Mucosa of descending colon (tissue), 3 donors: ENCODE measurements at regions not wholly inside any gene's neighbourhood (a gene's known extent, or its start where the extent isn't known, plus 50 kb on each side); places are given as distances from the start of the nearest gene placed in this dataset.
"Not testable (repeated sequence)": the region's sequence is repeated elsewhere in the genome, so short reads cannot be mapped to it uniquely, and the experiment has no call there.

Source experiments
- ATAC-seq: fragments of 200-7000 bp; cut with Tn5 transposase; one replicate; pipeline ENCODE4 v1.9.1; 2020; ENCODE audit warnings: mild to moderate bottlenecking, moderate library complexity
- DNase-seq, 3 donors: peaks; one replicate each; pipeline ENCODE4 v3.0.0-alpha.2; 2020
- H3K36me3 ChIP-seq: fragments of 200-600 bp; one replicate; pipeline ENCODE4 v1.8.0; 2021; ENCODE audit warnings: low read depth, mild to moderate bottlenecking
- H3K4me1 ChIP-seq: fragments of 200-600 bp; one replicate; pipeline ENCODE4 v1.8.0; 2021; ENCODE audit warnings: low read depth, mild to moderate bottlenecking
- H3K4me3 ChIP-seq: fragments of 200-600 bp; one replicate; pipeline ENCODE4 v1.8.0; 2021; ENCODE audit warnings: mild to moderate bottlenecking
- H3K9me3 ChIP-seq: fragments of 200-600 bp; one replicate; pipeline ENCODE4 v1.8.0; 2021; ENCODE audit warnings: mild to moderate bottlenecking
- intact Hi-C, 2 donors: fragments of 100-400 bp; cut with DNase I in 1 of 2; cut with micrococcal nuclease in 1 of 2; formaldehyde crosslinking; loops; one replicate each; pipeline versions ENCODE4 v1.11.0 to v1.11.1; 2022; cut with DNase I, micrococcal nuclease
- TF ChIP-seq, protein P1 (sequence below): fragments of 200-600 bp; IDR thresholded peaks from one replicate; pipeline ENCODE4 v1.8.0; 2022; ENCODE audit warnings: antibody characterized with exemption, mild to moderate bottlenecking
- donor health status: DM: no; HTN: no; CAD: no; lungs with moderate emphysema.
- donor health status: DM: no; HTN: no; CAD: no.
- donor health status: DM: no; HTN: yes; CAD: no.

DNA sequence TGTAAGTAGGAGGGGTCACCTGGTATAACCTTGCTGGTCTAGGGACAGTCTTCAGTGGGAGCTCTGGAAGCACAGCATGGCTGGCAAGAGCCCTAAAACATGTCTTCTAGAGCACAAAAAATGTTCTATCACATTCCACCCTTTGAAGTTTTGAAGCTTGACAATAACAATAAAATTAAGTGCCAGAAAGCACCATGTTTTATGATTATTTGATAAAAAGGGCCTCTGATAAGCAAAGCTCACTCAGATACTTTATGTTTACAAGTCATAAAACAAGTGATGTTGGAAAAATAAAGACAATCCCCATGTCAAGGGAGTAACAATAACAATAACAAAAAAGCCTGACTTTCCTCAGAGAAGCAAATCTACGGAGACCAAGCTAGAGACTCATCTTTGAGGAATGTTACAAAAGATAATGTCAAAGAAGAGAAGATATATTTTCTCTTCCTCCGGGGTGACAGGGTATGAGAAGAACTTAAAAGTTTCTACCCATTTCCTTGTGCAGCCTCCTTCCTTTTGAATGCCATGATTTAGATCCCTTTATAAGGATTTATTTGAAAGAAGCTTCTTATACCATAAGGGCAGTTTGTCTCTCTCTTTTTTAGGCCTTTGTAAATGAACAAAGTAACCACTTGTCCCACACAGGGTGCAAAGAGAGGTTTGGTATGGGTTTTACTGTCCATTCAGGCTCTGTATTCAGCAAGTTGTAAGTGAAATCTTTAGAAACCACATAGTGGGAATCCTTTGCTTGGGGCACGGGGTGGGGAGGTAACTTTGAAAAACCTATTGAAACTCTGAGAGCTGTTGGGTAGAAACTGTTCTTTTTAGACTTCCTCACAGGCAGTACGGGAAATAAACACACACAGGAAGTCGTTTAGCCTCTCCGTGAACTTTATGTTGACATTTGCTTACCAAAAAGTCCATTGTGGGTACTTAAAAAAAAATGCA, 109.6 kb upstream of the RBMS3 start:
- intact Hi-C loops, result no loop called here
- ATAC-seq, result peak; percentile 29
- H3K9me3 ChIP-seq, result no peaks in the 10 kb centered on the region
- TF ChIP-seq, protein P1, sequence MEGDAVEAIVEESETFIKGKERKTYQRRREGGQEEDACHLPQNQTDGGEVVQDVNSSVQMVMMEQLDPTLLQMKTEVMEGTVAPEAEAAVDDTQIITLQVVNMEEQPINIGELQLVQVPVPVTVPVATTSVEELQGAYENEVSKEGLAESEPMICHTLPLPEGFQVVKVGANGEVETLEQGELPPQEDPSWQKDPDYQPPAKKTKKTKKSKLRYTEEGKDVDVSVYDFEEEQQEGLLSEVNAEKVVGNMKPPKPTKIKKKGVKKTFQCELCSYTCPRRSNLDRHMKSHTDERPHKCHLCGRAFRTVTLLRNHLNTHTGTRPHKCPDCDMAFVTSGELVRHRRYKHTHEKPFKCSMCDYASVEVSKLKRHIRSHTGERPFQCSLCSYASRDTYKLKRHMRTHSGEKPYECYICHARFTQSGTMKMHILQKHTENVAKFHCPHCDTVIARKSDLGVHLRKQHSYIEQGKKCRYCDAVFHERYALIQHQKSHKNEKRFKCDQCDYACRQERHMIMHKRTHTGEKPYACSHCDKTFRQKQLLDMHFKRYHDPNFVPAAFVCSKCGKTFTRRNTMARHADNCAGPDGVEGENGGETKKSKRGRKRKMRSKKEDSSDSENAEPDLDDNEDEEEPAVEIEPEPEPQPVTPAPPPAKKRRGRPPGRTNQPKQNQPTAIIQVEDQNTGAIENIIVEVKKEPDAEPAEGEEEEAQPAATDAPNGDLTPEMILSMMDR, result no peak
- H3K36me3 ChIP-seq, result no peaks in the 10 kb centered on the region
- DNase-seq, result no peak
- no peak overlapping the region for H3K4me3 ChIP-seq
- H3K4me1 ChIP-seq, result no peaks in the 10 kb centered on the region

DNA sequence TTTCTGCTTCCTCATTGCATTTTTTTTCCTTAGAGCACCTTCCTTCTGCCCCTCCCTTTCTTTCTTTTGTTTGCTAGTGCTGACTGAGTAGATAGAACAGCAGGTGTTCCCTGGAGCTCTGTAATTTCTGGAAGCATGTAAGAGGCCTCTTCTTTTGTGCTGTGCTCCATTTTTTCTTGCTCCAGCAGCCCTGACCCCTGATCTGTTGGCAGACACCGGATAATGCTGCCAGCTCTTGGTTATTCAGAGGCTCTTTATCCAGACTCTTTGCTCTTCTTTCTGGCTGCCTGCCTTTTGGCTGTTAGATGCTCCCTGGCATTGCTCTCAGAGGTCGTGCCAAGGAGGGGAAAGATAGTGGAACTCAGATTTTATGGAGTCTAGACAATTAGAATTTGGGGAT, 104.4 kb upstream of the RBMS3 start:
- peak; percentile 69 for ATAC-seq
- no peaks in the 10 kb centered on the region for H3K4me1 ChIP-seq
- intact Hi-C loops, result no loop called here
- H3K9me3 ChIP-seq, result no peaks in the 10 kb centered on the region
- no peak overlapping the region for H3K4me3 ChIP-seq
- TF ChIP-seq, protein P1, result no peak
- no peak for DNase-seq
- H3K36me3 ChIP-seq, result no peaks in the 10 kb centered on the region

DNA sequence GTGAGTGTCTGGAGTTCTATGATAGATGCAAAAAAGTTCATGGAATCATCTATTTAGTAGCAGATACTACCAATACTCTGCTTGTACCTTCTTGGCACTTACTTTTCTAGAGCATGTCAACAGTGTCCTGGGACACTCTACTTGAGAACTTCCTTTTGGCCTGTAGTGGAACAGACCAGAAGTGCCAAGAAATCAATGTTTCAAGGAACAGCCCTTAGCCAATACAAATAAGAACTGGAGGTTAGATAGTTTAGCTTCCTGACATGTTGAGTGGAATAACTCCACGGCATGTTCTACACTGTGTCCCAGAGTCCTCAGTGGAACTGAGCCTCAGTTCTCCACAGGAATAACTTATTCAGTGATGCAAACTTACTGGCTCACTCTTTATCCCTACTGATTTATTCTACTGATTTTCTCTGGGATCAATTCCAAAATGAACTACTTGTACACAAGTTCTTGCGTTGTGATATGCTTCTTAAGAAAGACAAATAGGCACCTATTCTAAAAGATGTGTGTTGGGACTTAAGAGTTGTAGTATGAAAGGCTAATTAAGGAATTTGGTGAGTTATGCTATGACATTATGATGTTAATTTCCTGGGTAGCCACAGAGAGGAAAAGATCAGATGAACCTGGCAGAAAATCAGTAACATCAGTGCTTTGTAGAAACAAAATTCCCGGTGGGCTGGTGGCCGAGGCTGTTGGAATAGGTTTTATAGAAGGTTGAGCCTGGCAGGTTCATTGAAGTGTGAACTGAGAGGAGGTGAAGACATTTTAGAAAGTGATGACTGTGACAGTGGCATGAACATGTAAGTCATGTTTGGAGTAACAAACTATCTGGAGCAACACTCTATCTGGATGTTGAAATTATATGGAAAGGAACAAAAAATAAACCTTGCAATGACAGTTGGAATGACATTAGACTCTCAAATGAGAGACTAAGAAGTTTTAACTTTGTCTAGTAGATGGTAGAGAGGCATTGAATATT, 101.8 kb upstream of the RBMS3 start:
- ATAC-seq (no peak), DNase-seq (no peak)
- TF ChIP-seq, protein P1, result no peak

DNA sequence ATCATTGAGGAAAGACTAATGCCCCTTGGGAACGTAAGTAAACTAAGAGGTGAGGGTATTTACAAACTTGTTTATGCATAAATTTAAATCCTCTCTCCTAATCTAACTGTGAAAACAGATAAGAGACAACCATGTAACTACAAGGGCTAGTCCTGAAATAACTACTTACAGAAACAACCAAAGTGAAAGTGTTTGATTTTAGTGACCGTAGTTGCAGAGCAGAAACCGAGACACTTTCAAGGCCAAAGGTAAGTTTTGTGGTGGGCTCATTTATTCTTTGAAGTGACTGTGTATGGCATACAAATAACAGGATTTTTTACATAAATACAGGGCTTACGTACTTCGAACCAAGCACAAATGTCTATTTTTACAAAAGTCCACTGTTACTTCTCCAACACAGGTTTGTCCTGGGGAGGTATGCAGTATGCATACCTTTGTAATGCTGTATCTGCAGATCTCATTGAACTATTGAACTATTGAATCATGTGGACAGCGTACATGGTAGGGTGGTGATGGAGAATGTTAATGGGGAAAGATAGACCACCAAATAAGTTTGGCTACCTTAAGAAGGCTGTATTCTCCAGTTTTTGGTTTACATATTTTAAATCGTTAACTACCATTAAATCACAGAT, 99.6 kb upstream of the RBMS3 start:
- DNase-seq (no peak), ATAC-seq (no peak)
- TF ChIP-seq, protein P1, result no peak
- H3K9me3 ChIP-seq, result no peaks in the 10 kb centered on the region
- intact Hi-C loops, result no loop called here
- no peak overlapping the region for H3K4me3 ChIP-seq
- H3K36me3 ChIP-seq, result no peaks in the 10 kb centered on the region
- H3K4me1 ChIP-seq, result no peaks in the 10 kb centered on the region

More for the DNA sequence above, 101.8 kb upstream of the RBMS3 start:
- intact Hi-C loops, result no loop called here
- H3K9me3 ChIP-seq, result no peaks in the 10 kb centered on the region
- no peak overlapping the region for H3K4me3 ChIP-seq
- H3K4me1 ChIP-seq, result no peaks in the 10 kb centered on the region
- no peaks in the 10 kb centered on the region for H3K36me3 ChIP-seq

DNA sequence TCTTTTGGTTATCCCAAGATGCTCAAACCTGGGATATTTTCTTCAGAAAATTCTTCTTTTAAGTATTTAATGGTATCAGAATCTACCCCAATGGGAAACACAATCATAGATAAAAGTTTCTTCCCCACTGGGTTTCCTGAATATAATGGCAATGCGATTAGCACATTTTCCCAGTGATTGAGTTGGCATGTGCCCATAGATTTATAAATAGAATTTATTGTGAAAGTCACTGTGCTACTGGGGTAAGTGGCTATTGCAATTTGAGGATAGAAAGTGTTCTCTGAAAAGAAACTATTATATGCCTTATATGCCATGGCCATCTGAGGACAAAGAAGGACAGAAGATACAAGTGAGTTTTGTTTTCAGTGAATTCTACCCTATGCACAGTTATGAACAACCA, 99.0 kb upstream of the RBMS3 start:
- DNase-seq (no peak), ATAC-seq (no peak)
- Histone ChIP-seq H3K4me3 (no peak overlapping the region), H3K36me3 (no peaks in the 10 kb centered on the region), H3K9me3 (no peaks in the 10 kb centered on the region), H3K4me1 (no peaks in the 10 kb centered on the region)
- TF ChIP-seq, protein P1, result no peak
- intact Hi-C loops, result no loop called here

DNA sequence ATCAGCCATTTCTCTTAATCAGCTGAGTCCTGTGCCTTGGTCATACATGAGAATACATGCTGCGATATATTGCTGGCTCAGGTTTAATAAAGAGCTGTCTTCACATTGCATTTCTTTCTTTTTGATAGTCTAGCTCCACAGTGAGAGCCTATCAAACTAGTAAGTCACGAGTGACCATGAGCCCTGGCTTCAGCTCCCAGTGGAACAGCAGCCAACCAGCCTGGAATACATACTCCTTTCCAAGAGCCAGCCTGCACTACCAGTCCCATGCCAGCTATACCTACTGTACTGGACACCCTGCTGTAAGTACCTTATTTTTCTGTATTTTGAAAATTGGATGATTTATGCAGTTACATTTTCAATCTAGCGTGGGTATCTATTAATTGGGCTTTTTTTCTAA, 98.0 kb upstream of the RBMS3 start:
- H3K9me3 ChIP-seq, H3K4me1 ChIP-seq, ATAC-seq, DNase-seq, H3K4me3 ChIP-seq, H3K36me3 ChIP-seq, intact Hi-C loops: not testable (repeated sequence)
